Left colon (tissue), 2 donors: ENCODE measurements at regions not wholly inside any gene's neighbourhood (a gene's known extent, or its start where the extent isn't known, plus 50 kb on each side); places are given as distances from the start of the nearest gene placed in this dataset.
"Not testable (repeated sequence)": the region's sequence is repeated elsewhere in the genome, so short reads cannot be mapped to it uniquely, and the experiment has no call there.

Source experiments
- ATAC-seq: fragments of 200-7000 bp; cut with Tn5 transposase; one replicate; pipeline ENCODE4 v1.9.1; 2020; ENCODE audit warnings: mild to moderate bottlenecking, moderate library complexity
- DNase-seq, 2 donors: peaks; one replicate each; pipeline ENCODE4 v3.0.0-alpha.2; 2020
- intact Hi-C, 2 donors: fragments of 100-400 bp; cut with DNase I in 1 of 2; cut with micrococcal nuclease in 1 of 2; formaldehyde crosslinking; loops; one replicate each; pipeline versions ENCODE4 v1.11.2 to v1.14.0; 2022; cut with DNase I, micrococcal nuclease
- donor health status: DM: no; HTN: no; CAD: no.
- donor health status: DM: yes; HTN: yes; CAD: no.

DNA sequence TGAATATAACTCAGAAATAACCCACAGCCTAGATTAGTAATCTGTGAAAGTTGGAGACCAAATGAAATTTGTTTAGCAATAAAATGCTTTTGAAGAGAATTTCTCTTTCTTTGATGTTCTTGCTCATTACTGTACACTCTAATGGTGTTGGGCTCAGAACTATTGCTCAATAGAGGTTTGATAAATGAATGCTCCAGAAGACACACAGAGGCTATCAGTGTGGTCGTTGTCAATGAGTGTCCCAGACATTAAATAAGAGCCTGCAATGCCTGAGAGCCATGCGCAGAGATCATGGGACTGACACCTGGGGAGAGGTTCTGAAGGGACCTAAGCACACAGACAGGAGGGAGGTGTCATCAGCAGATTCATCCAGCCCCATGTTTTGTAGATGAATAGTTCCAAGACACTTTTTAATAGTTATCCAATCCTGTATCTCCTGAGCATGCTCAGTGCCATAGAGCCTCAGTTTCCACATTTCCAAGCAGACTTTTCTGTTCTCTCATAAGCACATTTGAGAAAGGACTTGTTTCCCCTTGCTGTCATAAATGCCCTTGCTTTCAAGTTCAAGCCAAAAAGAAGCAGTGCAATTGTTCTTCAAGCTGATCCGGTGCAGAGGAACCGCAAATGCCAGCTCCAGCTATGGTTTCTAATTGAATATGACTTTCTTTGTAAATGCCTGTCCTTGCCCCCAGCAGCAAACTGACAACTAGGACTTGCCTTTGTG, 306.2 kb upstream of the PLGLB1 start:
- intact Hi-C loops, DNase-seq, ATAC-seq: not testable (repeated sequence)

DNA sequence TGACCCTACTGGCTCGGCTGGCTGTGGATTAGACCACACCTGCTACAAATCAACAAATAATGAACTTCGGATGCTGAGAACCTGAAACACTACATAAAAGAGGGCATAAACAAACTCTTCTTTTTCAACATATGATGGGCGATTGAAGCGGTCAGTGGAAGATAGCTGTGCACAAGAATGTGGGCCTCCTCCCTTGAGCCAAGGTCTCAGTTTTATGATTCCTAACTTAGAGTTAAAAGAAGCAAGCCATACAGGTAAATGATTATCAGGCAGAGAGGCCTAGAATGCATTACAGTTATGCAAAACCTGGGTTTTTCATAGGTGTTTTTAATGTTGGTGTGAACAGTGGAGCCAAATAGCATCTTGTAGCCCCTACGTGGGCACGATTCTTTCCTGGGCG, 307.9 kb upstream of the PLGLB1 start:
- intact Hi-C loops, DNase-seq, ATAC-seq: not testable (repeated sequence)

DNA sequence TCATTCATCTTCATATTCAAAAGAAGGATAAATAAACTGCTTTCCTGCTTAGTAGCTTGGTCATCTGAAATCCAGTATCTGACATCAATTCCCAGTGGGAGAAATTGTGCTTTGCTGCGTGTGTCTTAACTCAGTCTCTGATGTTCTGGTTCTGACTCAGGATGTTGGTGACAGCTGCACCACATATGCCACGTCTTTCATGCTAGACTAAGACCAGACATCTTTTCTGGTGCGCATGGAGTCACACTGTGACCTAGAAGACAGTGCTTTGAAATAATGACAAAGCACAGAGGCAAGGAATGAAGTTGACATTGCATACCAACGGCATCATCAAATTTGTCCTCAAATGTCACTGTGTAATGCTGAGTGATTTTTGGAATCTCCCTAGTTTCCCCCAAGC, 308.8 kb upstream of the PLGLB1 start:
- intact Hi-C loops, DNase-seq, ATAC-seq: not testable (repeated sequence)

DNA sequence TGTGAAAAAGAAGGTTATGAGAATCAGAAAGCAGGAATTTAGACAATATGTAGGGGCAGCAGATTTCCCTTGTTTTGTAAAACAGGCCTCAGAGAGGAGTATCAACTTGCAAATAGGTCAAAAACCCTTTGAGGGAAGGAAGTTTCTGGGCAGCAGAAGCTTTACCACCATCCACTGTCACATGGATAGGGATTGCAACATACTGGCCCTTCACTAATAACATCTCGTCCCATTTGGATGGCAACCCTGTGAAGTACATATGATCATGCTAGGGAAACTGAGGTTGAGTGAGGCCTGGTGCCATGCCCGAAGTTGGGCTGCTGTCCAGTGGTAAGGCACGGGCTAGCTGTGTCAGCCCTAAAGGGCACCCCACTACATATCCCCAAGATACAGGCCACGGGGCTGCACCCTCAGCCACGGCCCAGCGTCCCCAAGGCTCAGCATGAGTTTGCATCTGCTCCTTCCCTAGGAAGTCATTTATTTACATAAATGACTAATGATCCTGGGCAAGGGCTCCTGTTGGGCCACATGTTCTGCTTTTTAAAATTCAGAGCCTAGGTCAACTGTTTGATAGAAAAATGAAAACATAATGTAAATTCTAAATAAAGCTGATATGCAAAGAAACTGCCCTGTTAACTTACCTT, 310.4 kb upstream of the PLGLB1 start:
- DNase-seq, ATAC-seq, intact Hi-C loops: not testable (repeated sequence)

DNA sequence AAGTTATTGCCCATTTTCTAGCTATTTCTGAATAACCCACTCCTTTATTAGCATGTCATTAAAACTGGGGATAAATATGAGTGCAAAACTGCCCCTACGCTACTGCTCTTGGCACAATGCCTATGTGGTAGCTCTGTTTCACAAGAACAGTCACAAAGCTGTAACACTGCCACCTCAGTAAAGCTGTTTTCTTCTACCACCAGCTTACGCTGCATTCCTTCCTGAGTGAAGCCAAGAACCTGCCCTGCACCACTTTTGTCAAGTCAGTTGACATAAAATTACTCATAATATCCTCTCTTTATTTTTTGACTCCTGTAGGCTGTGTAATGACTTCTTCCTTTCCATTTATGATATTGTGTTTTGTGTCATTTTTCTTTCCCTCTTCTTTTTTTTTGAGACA, 313.2 kb upstream of the PLGLB1 start:
- DNase-seq, ATAC-seq, intact Hi-C loops: not testable (repeated sequence)

DNA sequence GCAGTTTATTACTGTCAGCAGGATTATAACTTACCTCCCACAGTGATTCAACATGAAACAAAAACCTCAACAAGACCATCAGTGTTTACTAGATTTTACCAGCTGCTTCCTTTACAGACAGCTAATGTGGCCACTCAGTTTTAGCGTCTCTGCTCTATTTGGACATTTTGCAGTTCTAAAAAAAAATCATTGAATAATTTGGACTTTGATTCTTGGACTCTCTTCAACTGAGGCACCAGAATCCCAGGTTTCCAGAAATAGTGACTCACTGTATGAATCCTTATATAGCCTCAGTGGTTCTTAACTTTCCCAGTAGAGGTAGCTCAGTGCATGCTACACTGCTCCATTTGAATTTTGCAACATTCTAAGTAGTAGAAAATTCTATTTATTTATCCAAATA, 317.4 kb upstream of the PLGLB1 start:
- ATAC-seq, DNase-seq, intact Hi-C loops: not testable (repeated sequence)

DNA sequence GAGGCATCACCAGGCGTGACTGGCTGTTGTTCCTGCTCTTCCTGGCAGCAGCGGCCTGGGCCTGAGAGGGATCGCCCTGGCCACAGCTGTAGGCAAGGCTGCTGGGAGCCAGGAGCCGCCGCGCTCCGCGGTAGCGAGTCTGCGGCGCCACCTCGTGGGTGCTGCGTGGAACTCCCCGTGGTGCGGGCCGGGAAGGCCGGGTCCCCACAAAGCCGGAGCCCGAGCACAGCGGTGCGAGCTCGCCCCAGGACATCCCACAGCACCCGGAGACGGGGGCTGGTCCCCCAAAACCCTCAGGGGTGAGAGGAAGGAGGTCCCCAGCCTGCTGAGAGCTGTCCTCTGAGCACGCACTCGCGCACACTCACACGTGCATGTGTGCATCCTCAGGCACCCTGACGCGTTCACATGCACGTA, 320.0 kb upstream of the PLGLB1 start:
- intact Hi-C loops, ATAC-seq: not testable (repeated sequence)

DNA sequence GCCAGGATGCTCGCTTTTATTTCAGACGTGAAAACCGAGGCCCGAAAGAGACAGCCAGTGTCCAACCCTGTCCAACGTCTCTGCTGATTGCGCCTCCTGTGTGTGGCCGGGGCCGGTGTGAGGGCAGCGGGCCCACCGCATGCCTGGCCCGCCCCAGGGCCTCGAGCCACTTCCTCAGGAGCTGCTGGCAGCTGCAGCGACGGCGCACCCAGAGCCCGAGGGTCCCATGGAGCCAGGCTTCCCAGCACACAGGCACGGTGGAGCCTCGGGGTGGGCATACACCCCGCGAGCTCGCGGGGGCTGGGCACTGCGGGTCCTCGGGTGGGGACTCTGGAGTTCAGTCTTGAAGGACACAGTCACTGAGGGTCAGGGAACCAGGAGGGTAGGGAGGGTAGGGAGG, 320.5 kb upstream of the PLGLB1 start:
- ATAC-seq, DNase-seq, intact Hi-C loops: not testable (repeated sequence)

More for the DNA sequence above, 320.0 kb upstream of the PLGLB1 start:
- peak in 1 of 2 donors; percentile 61 for DNase-seq

DNA sequence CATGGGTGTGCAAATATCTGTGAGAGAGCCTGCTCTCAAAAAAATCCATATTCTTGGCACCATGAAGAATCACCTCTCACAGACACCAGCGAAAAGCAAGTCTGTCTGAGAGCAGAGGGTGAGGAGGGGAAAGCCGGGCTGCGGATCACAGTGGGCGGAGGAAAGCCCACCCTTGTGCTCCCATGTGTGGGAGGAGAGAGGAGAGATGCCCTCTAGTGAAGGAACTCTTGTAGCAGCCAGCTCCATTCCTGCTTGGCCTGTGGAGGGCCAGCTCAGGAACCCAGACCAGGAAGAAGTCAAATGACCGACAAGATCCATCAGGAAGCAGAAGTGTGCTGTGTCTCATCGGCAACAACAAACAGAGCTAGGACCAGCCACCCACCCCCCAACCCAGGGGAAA, 321.7 kb upstream of the PLGLB1 start:
- DNase-seq, intact Hi-C loops, ATAC-seq: not testable (repeated sequence)

DNA sequence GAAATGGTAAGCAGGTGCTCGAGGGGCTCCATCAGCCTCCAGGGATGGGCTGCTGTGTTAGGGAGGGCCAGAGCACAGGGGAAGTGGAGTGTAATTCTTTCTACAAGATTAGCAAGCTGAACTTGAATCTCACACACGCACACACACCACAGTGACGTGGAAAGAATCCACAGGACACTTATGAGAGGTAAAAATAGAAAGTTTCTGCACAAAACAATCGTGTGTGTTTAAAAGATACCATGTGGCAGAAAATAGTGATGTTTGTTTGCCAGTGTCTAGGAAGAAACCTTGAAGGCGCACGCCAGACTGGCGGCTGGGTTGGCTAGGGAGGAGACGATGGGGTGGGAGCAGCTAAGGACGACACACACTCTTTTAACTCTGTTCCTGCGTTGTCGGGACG, 323.6 kb upstream of the PLGLB1 start:
- DNase-seq, ATAC-seq, intact Hi-C loops: not testable (repeated sequence)

DNA sequence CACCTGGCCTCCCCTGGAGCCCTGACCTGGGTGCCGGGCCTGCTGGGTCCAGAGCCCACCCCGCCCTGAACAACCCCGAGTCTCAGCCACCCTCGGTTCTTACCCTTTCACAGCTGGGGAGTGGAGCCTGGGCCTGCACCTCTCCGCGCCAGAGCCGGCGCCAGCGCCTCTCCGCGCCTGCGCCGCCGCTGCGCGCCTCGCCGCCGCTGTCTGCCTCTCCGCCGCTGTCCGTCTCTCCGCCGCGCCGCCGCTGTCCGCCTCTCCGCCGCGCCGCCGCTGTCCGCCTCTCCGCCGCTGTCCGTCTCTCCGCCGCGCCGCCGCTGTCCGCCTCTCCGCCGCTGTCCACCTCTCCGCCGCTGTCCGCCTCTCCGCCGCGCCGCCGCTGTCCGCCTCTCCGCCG, 326.9 kb upstream of the PLGLB1 start:
- ATAC-seq, intact Hi-C loops, DNase-seq: not testable (repeated sequence)

DNA sequence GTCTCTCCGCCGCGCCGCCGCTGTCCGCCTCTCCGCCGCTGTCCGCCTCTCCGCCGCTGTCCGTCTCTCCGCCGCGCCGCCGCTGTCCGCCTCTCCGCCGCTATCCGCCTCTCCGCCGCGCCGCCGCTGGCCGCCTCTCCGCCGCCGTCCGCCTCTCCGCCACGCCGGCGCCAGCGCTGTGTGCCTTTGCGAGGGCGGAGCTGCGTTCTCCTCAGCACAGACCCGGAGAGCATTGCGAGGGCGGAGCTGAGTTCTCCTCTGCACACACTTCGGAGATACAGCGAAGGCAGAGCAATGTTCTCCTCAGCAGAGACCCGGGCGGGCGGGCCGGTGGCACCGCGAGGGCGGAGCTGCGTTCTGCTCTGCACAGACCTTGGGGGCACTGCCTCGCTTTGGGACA, 327.4 kb upstream of the PLGLB1 start:
- ATAC-seq, DNase-seq, intact Hi-C loops: not testable (repeated sequence)

DNA sequence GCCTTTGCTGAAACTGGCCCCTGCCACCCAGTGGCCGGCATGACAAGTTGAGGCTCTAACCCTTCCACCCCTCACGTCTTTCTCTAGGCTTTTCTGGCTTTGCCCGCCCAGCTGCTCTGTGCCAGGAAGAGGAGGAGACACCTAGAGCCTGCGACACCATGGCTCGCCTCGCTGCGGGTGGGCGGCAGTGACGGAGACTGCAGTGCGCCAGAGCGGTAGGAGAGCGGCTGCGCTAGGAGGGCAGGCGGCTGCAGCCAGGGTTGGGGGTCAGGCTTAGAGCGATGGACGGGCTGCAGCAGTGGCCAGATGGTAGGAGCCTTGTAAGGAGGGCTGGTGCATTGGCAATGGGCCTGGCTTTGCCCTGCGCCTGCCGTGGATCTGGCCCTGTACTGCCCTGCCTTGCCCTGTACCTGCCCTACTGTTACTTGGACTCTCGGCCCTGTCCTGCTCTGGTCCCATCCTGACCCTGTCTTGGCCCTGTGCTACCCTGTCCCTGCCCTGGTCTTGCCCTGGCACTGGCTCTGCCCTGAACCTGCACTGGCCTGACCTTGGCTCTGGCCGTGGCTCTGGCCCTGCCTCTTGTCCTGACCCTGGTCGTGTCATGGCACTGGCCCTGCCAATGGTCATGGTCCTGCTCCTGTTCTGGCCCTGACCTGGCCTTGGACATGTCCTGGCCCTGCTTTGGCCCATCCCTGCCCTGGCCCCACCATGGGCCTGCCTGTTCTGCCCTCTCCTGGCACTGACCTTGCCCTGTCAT, 330.7 kb upstream of the PLGLB1 start:
- DNase-seq, ATAC-seq, intact Hi-C loops: not testable (repeated sequence)

DNA sequence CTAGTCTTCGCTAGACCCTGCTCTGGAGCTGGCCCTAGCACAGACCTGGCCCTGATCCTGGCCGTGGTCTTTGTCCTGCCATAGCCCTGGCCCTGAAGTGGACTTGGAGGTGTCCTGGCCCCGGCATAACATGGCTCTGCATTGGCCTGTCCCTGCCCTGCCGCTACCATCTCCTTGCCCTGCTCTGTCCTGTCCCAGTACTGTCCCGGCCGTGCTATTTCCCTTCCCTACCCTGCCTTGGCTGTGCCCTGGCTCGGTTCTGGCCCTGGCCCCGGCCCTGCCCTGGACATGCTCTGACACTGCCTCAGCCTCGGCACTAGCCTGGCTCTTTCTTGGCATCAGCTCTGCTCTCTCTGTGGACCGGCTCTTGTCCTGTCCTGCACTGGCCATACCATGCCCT, 331.8 kb upstream of the PLGLB1 start:
- DNase-seq, ATAC-seq, intact Hi-C loops: not testable (repeated sequence)

DNA sequence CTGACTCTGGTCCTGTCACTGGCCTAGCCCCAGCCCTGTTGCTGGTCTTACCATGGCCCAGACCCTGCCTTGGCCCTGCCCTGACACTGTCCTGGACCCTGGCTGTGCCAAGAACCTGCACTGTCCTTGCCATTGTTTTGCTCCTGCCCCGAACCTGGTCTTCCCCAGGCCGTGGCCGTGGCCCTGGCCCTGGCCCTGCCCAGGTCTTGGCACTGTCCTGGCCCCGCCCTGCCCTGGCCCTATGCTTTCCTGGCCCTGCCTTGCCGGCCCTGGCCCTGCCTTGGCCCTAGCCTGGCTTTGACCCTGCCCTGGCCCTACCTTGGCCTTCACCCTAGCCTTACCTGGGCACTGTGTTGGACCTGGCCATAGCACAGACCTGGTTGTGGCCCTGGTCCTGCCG, 332.5 kb upstream of the PLGLB1 start:
- intact Hi-C loops, DNase-seq, ATAC-seq: not testable (repeated sequence)

DNA sequence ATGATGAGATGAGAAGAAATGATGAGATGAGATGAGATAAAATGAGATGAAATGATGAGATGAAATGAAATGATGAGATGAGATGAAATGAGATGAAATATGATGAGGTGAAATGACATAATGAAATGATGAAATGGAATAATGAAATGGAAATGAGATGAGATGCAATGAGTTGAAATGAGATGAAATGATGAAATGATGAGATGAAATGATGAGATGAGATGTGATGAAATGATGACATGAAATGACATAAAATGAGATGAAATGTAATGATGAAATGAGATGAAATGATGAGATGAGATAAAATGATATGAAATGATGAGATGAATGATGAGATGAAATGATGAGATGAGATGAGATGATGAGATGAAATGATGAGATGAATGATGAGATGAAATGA, 338.6 kb upstream of the PLGLB1 start:
- ATAC-seq, intact Hi-C loops, DNase-seq: not testable (repeated sequence)

DNA sequence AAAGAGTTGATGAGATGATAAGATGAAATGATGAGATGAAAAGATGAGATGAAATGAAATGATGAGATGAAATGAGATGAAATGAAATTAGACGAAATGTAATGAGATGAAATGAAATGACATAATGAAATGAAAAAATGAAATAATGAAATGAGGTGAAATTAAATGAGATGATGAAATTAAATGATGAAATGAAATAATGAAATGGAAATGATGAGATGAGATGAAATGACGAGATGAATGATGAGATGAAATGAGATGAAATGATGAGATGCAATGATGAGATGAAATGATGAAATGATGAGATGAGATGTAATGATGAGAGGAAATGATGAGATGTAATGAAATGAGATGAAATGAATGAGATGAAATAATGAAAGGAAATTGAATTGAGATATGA, 339.3 kb upstream of the PLGLB1 start:
- ATAC-seq, DNase-seq, intact Hi-C loops: not testable (repeated sequence)

DNA sequence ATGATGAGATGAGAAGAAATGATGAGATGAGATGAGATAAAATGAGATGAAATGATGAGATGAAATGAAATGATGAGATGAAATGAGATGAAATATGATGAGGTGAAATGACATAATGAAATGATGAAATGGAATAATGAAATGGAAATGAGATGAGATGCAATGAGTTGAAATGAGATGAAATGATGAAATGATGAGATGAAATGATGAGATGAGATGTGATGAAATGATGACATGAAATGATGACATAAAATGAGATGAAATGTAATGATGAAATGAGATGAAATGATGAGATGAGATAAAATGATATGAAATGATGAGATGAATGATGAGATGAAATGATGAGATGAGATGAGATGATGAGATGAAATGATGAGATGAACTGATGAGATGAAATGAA, 340.2 kb upstream of the PLGLB1 start:
- DNase-seq, ATAC-seq, intact Hi-C loops: not testable (repeated sequence)

DNA sequence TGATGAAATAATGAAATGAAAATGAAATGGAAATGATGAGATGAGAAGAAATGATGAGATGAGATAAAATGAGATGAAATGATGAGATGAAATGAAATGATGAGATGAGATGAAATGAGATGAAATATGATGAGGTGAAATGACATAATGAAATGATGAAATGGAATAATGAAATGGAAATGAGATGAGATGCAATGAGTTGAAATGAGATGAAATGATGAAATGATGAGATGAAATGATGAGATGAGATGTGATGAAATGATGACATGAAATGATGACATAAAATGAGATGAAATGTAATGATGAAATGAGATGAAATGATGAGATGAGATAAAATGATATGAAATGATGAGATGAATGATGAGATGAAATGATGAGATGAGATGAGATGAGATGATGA, 342.7 kb upstream of the PLGLB1 start:
- ATAC-seq, intact Hi-C loops, DNase-seq: not testable (repeated sequence)
